Eye (tissue), 1 donor: ENCODE measurements at regions not wholly inside any gene's neighbourhood (a gene's known extent, or its start where the extent isn't known, plus 50 kb on each side); places are given as distances from the start of the nearest gene placed in this dataset.

ENCODE experiments used
- DNase-seq: peaks from one replicate; pipeline ENCODE4 v3.0.0-alpha.2; 2015

DNA sequence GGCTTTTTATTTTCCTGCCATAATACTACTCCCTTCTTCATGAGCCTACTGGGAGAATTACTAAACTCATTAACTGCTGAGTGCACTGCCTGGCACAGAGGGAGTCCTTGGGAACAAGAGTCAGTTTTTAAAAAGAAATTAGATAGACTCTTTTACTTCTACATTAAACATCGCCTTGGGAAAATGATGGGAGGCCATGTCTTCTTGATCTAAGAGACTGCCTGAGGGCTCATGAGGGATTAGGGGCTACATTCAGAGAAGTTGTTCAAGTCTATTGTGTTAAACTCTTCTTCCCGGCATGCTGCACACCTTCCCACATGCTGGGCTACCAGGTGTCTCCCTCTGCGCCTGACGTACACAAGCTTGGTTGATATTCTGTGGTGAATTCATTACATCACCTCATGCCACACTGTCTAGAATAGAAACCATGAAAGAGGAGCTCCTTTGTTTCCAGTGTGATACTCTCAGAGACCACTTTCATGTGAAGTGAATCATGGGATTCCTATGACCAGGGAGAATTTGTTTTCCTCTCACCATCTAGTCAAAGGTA lies 1422.3 kb downstream of the AACS start:
- DNase-seq: no peak

DNA sequence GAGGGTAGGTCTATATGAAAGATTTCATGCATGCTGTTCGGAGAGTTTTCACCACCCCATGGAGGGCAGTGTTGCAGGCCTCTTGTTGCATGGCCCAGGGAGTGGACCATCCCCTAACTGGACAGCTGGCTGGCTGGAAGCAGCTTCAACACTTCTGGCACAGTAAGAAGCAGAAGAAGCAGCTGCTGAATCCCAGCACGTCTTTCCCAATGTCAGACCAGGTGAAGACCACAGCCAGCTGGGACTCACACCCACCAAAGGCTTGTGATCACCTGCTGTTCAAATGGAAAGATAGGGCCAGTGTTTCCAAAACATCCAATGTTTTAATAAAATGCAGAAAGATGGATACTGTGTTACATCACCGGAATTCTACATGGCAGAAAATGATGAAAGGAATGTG lies 1423.6 kb downstream of the AACS start:
- no peak for DNase-seq

DNA sequence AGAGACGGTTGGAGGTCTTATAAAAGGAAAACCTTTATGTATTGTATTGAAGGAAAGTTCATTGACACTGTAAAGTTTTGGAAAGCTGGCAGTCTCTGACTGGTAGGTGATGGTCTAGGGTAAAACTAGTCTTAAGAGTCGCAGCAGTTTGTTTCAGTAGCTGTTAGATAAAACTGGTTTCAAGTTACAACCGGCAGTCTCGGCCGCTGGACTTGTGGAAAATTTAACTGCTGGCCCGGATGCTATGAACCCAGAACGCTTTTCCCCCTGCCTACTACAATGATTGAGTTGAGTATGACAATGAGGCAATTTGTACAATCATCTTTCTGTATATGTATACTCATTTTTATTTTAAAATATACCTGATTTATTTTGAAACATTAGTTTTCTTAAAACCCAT lies 1426.9 kb downstream of the AACS start:
- no peak for DNase-seq

DNA sequence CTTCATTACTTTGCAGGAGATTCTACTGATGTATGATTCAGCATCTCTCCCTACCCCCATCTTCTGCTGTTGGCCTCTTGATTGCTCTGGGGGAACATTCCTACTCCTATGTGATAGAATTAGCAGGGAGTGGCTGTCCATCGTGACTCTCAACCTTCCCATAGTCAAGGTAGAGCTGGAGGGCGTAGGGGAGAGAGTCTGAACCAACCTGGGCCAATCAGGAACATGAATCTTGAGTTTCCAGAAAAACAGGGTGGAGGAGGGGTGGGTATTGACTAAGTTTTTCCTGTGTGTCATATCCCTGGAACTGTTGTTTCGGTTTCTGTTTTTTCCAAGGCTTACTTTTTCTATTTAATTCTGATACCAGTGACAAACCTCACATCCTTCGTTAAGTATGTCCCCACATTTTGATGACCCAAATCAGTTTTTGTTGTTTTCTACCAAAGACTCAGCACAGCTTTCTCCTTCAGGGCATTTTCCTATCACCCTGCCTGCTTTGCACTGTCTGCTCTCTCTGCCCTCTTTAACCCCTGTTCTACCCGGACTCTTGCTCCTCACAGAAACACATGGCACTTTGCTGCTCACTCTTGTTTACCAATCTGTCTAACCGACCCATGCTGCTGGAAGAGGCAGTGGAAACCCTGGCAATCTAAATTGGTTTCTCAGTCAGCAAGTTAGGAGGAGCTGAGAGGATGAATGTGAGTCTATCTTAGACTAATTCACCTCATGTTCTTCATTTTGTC lies 1428.3 kb downstream of the AACS start:
- DNase-seq: no peak

DNA sequence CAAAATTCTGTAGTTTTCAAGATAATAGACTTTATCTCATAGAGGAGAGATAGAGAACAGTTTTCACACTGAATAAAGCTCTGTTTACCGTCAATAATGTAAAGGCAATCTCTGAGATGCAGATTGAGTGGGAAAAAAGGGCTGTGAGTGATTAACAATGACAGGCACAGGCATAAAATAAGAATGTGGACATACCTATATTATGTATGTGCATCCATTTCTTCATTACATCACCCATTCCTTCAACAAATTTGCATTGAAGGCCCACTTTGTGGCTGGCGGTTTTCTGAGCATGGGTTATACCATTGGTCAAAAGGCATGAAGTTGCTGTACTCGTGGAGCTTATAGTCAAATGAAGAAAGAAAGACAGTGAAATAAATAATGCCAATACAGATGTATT lies 1431.0 kb downstream of the AACS start:
- no peak for DNase-seq

DNA sequence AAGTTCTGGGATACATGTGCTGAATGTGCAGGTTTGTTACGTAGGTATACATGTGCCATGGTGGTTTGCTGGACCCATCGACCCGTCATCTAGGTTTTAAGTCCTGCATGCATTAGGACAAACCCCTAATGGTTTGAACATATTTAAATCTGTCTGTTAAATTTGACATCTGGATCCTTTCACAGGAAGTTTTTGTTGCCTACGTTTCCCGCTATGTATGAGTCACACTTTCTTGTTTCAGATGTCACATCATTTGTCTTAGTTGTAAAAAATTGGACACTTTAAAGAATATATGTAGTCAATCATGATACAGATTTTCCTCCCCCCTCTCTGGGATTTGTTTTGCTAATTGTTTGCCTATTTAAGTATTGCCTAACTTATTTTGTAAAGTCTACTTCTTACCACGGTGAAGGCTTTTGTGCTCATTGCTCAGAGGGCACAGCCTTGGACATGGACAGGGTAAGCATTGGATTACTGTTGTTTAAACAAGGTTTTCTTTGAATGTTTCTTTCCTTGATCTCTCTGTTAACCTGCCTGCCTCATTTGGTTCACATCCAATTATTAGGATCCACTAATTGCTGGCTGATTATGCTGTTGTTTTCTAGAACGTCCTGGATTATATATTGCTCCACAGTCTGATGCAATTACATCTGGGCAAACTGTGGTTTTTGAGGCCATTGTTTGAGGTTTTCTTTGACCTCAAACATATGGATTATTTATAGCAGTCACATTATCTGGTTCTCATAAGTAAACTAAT lies 1441.4 kb downstream of the AACS start:
- DNase-seq: no peak

DNA sequence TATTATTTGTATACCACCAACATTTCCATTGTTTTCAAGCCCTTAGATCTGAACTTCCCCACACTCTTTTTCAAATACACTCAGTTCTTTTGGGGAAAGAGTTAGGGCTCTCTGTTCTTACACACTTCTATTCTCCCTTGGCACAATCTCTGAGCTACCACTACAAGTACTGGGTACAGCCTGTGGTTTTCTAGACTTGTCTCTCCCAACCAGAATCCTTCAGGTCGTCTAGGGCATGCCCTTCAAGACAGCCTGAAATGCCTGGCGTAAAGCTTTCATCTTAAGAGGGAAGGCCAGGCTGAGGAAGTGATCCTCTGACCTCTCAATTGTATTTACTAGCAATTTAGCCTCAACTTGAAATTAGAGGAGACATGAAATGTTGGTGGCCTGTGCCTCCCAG lies 1442.0 kb downstream of the AACS start:
- DNase-seq: no peak

DNA sequence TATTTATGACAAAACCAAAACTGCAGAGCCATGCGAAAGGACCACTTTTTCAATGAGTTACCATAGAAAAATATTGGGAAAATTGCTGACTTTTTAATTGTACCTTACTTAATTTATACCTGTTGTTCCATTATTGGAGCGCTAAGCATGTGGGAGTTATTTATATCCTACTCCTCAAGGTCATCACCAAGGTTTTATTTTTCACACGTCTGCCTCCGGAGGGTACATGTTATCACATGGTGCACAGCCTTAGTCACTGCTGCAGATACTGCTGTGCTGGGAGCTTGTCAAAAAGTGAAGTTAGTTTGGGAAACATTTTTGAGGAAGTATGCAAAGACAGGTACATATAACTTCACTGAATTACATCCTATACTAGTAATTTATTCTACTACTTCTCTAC lies 1444.3 kb downstream of the AACS start:
- DNase-seq: no peak

DNA sequence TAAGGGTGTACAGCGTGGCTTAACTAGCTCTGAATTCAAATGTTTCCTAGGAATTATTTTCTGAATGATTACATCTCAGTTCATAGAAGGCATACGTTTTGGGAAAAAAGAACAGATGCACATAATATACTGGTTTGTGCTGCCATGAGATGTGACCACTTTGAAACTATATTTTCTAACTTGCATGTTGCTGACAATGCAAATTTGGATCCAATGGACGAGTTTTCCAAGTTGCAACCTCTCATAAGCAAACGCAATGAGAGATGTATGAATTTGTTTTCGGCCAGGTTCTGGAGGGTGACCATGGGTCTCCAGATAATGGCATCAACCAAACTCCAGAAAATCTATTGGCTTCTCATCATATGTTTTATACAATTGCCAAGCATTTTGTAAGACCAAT lies 1445.4 kb downstream of the AACS start:
- no peak for DNase-seq

DNA sequence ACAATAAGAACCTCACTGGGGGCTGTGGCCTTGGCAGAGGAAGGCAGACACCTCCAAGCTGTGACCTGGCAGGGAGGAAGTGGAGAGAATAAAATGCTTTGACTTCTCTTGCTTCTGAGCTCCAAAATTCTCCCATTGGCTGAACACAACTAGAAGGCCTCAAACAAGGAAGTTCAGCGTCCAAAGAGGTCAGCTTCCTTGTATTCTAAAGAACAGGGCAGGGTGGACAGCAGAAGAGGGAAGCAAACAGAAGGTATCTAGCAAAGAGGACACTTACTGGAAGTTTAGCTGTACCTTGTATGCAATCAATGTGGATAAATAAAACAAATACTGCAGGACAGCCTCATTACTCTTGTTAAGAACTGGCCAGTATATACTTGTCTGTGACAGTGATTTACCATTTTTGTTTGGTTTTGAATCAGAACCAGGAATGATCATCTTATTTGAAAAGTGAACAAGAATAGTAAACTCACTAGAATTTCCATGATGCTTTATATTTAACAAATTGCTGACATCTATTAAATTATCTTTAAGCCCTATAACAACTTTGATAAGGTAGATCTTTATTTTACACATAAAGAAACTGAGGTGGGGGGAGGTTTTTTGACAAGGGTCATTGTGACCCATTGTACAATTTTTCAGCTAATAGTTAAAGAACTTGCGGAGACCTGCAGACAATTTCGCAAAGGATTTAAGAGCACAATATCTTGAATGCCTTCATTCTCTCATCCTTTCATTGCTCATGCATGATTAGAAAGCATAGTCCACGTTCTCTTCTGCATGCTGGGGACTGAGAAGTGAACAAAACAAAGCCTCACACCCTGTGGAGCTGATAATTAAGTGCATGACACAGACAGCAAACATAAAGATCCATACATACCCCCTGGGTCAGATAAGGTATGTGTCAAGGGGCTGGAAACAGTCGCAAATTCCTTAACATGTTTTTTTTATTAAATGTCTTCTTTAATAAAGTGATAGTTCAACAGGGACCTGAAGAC lies 1448.0 kb downstream of the AACS start:
- no peak for DNase-seq

DNA sequence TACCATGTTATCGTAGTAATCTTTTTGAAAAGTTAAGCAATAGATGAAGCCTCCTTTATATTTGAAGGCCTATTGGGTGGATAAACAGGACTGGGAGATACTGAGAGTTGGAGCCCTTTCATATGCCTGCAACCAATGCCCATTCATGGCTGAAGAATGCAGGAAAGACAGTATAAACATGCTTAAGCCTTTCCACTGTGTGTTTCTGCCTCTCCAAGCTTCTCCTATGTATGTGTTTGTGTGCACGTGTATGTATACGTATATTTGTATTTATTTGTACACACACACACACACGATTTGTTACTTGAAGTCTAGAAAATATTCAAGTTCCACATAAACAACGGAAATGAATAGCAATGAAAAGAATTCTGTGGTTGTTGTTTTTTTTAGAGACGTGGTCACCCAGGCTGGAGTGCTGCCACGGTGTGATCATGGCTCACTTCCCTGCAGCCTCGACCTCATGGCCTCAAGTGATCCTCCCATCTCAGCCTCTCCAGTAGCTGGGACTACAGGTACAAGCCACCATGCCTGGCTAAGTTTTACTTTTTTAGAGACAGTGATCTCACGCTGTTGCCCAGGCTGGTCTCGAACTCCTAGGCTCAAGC lies 1453.5 kb downstream of the AACS start:
- no peak for DNase-seq

DNA sequence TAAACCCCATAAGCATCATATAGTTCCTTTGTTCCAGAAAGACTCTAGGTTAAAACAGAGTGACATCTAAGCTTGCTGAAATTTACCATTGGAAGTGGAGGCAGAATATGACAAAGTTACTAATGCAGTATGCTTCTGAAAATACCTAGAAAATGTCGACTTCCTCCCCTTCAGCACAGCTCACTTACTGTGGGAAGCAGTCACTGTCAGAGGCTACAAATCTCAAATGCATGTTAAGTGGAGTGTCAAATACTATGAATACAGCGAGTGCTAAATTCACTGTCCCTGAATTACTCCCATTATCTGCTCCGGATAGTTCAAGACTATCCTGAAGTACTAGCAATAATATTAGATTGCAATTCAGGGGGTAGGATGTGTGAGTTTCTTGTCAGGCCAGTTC lies 1454.6 kb downstream of the AACS start:
- DNase-seq: peak; percentile 55

DNA sequence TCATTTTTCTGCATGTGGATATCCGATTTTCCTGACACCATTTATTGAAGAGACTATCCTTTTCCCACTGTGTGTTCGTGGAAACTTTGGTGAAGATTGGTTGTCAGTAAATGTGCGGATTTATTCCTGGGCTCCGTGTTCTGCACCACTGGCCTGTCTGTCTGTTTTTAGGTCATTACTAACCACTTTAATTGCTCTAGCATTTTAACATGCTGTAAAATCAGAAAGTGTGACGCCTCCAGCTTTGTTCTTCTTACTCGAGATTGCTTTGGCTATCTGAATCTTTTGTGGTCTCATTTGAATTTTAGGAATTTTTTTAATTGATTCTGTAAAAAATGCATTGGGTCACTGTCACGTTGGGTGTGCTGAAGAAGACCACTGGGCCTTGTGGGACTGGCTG lies 1458.7 kb downstream of the AACS start:
- DNase-seq: peak; percentile 52

DNA sequence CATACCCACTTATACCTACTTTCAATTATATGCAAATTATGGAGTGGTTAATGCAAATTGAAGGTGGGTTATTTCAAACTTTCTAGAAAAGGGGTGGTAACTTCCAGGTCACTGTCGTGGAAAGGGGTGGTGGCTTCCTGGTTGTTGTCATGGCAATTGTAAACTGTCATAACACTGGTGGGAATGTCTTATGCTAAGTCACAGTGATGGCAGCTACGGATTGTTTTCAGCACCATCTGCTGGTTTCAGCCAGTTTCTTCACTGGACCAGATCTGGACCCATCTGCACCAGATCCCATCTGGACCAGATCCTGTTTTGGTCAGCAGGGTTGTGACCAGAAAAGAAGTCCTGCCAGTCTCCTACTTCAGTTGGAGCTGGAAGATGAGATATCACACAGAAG lies 1469.3 kb downstream of the AACS start:
- no peak for DNase-seq

DNA sequence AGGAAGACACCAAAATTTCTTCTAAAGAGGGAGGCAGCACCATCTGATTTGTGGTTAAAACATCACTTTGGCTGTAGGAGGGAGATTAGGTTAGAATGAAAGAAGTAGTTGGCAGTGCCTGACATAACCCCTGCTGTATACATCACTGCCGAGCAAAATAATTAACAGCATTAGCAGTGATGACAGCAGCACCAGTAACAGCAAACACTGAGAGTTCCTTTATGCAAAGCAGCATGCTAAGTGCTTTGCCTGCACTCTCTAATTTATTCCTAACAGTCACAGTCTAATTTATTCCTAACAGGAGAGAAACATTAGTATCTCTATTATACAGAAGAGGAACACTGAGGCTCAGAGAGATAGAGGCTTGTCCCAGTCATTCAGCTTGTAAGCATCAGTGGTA lies 1469.7 kb downstream of the AACS start:
- DNase-seq: no peak

DNA sequence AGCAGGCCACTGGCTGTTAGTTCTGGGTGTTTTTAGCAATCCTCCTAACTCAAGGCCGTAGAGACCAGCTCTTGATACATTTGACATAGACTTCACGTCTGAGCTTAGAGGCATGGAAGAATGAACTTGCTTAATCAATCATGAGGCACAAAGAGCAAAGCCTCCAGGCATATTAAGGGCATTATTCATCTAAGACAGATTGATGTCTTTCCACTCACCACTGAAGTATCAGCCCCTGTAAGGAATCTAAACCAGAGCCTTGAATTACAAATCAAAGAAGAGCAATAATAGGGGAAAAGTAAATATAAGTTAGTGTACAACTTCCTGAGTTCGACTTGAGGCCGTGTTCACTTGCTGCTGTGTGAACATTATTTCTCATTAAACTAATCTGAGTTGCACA lies 1470.7 kb downstream of the AACS start:
- peak; percentile 53 for DNase-seq

DNA sequence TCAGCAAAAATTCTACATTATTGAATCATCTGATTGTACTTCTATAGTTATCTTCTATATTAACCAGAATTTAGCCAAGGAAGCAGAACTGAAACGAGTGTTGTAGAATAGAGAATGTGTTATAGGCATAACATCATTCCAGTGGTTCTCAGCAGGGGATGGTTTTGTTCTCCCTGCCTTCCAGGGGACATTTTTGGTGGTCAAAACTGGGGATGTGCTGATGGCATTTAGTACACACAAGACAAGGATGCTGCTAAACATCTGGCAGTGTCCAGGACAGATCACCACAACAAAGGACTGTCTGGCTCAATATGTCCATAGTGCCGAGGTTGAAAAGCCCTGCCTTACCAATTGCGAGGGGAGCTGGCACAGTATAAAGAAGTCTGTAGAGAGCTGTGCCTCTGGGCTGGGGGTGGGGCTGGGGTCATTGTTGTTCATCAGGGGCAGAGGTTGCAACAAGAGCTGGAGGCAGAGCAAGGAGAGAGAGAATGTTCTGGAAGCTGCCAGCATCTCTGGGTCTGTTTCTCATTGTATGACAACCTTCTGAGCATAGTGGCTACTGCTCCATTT lies 1472.8 kb downstream of the AACS start:
- no peak for DNase-seq

DNA sequence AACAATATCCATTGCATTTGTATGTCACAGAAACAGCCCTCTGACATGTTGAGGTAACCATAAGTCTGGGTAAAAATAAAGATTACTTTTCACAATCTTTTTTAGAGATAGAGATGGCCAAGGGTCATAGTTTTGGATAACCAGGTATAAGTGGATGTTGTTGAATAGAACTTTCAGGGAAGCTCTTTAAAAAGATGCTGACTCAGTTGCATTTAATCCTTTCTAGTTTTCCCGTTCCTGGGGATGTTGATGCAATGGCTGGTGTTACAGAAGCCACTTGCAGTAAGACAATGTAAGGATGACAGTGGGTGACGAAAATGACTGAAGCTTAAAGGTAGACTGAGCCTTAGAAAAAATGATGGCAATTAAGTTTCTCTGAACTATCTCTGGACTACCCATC lies 1473.7 kb downstream of the AACS start:
- DNase-seq: no peak

DNA sequence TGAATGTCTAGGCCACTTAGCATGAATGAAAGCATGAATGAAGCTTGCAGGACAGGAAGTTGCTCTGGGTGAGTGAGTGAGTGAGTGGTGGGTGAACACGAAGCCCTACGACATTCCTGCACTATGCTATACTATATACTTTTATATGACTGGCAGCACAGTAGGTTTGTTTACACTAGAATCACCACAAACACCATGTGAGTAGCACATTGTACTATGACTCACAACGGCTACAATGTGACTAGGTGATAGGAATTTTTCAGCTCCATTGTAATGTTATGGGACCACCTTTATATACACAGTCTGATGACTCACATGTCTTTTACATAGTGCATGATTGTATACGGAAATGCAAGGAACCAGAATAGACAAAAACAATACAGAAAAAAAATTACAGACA lies 1480.2 kb downstream of the AACS start:
- DNase-seq: no peak

DNA sequence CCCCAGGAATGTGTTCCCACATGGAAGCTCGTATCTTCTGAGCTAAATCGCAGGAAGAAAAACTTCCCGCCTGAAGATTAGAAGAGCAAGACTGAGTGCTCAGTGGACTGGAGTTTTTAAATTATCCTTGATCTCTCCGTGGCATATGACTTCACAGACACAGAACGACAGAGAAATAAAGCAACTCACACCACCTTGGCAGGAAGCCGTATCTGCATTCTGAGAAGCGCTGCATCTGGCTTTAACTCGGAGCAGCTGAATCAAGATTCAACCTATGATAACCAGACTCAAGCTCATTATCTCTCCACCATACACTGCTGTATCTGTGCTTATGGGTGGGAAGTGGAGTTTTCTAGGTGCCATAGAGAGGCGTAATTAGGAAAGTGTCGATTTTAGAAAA lies 1482.7 kb downstream of the AACS start:
- DNase-seq: peak; percentile 33

DNA sequence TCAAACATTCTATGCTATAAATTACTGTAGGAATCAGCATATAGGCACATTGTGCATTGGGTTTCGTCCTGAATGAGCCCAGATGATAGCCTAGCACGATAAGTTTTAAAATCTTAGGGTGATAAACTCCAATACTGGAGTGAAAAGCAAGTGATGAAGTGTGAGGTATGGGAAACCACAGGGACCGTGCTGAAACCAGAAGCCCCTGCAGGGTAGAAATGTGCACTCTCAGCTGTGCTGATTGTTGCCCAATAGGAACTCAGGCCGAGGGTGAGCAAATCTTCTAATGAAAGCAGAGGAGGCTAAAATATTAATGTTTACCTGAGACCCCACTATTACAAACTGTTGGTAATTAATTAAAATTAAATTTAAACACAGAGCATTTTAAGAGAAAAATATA lies 1486.6 kb downstream of the AACS start:
- DNase-seq: no peak

DNA sequence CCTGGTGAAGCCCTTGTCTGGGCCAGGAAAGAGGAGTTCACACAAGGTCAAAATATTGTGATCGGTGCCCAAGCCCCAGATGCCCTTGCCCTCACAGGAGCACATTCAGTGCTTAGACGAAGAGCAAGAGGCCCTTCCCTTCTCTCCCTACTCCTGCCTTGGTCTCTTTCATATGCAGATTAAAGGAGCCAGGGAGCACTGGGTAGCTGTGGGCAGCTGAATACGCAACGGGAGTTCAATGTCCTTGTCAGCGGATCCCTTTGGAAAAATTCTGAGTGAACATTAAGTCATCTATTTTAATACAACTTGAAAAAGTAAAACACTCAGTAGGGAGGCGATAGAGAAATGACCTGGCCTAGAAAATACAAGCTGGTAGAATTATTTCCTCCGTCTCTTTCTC lies 1489.4 kb downstream of the AACS start:
- DNase-seq: no peak
